M059J (cell line): ENCODE measurements at regions not wholly inside any gene's neighbourhood (a gene's known extent, or its start where the extent isn't known, plus 50 kb on each side); places are given as distances from the start of the nearest gene placed in this dataset.

Experiments used
- DNase-seq: peaks from one replicate; pipeline ENCODE4 v3.0.0-alpha.2; 2012; ENCODE audit warnings: low read depth

DNA sequence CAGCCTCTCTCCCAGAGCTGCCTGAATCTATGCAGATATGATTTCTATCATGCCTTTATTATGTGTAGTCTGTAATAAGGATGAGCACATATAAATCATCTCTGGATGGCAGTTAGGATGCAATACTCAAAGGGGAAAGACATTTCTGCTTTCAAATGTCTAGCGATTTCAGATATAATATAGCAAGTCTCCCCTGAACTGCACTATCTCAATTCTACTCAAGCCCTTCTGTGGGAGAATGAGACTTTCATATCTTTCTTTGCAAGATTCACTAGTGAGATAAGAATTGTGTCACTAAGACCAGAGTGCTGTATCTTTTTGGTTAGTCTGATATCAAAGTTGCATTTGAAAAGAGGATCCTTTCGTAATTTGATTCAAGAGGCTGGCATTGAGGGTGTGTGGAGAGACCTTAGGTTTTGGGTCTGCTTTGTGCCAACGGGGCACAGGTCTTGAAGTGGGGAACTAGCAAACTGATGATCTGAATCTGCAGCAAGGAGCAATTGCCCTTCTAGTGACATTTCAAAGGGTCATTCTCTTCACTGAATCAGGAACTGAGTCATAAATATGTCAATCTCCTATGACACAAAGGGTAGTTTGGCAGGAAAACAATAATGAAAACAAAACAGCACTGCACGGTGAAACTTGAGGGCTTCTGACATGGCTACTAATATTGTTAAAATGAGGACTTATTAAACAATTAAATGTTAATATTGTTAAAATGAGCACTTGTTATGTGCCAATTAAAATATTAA lies 305.5 kb upstream of the CLINT1 start:
- no peak for DNase-seq

DNA sequence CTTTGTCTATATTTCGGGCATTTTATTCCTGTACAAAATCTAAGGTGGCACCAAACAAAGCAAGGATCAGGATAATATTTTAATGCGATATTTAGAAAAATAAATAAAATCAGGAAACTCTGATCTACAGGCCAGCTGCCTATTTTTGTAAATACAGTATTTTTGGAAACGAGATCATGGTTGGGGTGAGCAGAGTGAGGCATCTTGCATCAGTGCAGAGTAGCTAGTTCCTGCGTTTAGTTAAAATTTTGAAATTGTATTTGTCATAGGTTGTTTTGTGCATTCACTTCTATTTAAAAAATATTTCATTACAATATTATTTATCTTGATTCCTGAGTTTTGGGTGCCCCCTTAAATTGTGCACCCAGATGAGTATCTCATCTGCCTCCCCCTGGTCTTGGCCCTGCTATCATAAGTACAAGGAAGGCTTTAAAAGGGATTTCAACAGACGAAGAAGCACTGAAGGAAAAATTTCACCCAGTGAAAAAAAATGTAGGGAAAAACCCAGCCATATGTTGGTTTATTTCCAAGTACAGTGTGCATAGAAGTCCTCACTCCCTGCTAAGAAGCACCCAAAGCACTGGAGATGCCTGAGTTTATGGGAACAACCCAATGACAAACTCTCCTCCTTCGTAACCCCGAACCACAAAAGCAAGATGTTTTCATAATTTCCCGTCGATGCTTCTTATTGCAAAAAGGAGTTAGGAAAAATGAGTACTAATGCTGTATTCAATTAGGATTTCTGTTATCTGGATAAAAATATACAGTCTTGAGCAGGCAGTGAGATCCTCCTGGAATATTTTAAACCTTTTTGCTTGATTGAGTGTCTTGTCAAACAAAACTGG lies 304.7 kb upstream of the CLINT1 start:
- no peak for DNase-seq

DNA sequence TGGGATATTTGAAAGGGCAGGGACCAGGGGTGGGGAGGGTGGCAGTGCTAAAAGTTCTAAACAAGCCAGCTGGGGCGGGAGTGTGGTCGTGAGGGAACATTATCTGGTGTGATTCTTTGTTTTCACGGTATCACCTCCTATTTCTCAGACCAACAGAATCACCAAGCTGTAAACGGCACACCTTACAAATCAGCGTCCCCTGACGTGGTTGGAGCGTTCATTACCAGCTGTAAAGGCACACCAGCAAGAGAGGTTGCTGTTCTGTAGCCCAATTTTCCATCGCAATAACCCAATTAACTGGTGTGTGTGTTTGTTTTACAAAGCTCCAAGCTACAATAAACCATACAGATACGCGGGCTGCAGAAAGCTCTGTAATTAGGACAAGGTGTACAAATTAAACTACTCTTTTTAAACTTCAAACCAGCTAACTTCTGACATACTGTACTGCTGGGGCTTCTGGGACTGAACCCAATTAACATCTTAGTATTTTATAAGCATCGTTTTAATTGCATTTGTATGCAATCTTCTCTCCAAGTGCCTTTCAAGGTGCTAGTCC lies 303.6 kb upstream of the CLINT1 start:
- no peak for DNase-seq

DNA sequence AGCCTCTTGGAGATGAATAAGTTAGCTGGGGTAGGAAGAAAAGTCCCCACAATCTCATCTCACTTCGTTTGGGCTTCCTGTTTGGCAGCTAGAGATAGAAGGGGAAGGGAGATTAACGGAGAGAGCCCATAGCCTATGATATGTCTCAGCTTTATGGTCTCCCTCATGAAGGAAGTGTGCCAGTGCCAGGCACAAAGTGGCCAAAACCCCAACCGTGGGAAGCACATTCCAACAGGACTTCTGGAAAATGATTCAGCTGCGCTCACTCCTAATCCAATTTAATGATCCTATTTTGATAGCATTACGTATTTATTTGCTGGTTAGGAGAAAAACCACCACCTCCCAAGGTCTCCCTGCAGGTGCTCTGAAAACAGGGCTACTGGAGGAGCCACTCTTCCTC lies 303.1 kb upstream of the CLINT1 start:
- no peak for DNase-seq

DNA sequence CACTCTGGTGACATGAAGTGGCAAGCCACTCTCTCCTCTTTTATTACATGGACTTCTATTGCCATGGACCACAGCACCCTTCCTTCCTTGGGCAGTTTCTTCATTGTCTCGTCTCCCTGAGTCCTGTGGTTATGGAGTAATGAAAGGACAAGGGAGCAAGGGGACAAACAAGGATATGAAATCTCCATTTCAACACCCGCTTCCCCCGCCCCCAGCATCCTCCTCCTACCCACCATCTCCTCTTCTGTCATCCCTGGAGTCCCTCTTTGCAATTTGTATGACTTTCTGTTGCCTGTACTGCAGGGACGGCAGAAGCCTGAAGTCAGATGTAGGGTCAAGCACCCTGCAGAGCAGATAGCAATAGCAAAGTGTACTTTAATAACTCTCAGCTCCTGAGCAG lies 300.7 kb upstream of the CLINT1 start:
- no peak for DNase-seq

DNA sequence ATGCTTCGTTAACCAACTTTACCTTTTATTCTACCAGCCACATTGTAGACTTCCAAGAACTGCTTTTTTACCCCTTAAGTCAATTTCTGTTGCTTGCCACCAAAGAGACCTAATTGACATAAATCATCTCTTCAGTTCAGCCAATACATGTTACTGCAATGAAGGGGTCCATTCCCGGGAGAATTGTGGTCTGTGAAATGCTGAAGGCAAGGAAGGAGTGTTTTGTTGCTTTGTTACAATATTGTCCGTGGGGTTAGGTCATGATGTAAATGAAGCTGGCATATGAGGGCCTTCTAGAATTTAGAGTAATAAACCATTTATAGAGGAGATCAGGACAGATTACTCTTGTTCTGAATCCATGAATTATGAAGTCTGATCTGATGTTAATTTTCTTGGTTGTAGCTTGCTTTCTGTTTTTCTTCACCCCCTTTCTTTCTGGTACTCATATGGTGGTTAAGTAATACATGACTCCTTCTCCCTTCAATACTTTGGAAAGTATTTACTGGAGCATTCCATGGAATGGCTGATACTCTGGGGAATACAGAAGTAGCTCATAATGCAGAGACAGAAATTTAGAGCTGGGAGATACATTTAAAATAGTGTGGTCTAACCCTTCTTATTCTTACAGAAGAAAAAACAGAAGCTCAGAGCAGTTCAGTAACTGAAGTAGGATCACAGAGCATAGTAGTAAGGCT lies 297.0 kb upstream of the CLINT1 start:
- DNase-seq, result no peak

DNA sequence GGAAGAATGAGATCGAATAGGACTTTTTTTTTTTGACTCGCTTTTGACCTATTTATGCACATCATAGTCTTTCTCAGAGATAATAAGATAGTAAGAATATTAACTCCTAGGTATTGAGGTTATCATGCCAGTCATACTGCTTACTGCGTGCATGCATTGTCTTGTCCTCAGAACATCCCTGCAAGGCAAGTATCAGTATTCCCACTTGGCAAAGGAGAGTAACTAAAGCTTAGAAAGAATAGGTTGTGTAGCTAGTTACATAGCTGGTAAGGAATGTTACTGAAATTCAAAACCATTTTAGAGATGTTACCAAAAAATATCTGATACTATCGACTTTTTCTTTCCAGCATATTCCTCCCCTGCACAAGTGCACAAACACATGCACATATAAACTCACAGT lies 296.1 kb upstream of the CLINT1 start:
- no peak for DNase-seq

DNA sequence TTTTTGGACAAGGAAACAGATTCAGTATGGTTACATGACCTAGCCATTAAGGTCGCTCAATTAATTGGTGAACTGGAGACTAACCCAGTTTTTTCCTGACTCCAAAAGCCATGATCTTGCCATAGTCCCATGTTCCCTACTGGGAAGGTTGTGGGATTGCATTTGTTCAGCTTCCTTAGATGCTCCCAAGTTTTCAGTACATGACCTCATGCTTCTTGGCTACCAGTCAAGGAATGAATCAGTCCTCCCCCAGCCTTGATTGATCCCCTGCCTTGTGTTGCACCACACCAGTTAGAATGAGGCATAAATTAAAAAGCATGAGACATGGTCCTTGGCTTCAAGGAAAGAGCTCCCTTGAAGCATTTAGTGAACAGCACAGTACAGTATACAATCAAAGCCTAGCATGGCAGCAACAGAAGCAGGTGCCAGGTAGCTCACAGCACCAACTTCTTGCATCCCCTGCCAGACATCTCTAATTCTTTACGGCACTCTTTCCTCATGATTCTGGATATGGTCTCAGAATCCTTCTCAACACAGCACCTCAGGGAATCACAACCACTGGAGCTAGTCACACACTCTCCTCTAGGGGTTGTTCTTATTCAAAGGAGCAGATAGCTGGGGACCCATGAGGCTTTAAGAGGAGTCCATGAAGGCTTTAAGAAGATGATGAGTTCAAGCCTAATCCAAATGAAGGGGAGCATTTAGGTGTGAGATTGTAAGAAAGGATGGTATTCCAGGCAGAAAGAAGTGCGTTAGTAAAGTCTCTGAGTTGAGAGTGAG lies 295.5 kb upstream of the CLINT1 start:
- DNase-seq, result peak; percentile 60

DNA sequence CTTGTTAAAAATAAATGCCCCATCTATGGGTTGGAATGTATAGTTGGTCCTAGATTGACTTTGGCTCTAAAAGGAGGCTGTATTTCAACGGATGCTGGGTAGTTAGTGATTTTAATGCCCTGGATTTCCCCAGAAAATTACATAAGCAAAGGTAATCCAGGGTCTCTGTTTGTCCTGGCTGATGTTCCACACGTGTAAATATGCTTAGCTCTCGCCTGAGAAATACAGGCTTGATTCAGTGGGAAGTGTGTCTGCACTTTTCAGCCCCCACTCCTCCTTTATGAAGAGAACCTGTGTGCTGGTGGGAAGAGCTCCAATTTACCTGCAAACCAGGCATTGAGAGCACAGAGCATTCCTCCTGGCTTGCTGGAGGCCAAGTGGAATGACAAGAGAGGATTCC lies 294.6 kb upstream of the CLINT1 start:
- no peak for DNase-seq

DNA sequence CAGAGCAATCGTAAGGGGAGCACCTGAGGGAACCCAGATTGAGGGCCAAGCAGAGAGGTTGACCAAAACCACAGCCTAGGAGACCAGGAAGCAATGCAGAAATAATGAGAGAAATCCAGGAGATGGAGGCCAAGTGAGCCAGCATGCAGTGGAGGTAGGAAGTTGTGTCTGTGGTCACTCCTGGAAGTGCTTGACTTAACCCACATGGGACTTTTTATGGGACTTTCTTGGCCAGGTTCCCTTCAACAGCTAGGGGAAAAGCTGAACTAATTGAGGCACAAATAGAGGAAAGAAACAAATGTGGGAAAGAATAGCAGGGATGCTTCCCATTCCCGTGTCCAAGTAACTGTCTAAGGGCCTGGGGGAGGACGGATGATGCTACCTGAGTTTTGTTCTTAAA lies 293.2 kb upstream of the CLINT1 start:
- peak; percentile 35 for DNase-seq

DNA sequence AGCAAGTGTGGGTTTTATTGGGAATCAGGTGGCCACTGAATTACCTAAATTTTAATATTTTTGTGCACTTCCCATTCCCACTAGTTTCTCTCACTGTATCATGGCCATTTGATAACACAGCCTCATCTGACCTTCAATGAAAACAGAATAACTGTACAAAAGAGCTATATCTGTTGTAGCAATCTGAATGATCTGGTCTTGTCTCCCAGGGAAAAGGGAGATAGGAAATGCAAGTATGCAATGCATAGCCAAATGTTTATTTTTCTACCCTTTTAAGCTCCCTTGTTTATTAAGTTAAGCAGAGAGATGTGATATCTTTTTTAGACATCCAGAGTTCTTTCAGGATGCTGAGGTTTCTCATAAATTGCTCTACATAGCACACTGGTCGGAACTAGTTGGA lies 288.3 kb upstream of the CLINT1 start:
- DNase-seq, result no peak

DNA sequence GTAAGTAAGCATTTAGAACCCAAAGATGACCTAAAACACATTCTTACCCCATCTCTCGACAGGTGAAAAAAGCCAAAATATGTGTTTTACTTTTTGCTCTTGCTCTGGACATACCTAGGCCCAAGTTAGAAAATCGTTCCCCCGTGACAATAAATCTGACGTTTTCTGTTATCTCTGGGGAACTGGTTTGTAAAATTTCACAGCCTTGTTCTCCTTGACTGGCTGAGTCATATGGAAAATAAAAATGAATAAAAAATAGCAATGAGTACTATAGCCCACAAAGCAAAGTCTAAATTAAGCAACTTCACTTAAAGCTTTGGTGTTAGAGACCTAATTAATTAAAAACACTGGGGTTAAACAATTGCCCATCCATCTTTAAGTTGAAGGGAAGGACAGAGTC lies 286.9 kb upstream of the CLINT1 start:
- DNase-seq, result no peak

DNA sequence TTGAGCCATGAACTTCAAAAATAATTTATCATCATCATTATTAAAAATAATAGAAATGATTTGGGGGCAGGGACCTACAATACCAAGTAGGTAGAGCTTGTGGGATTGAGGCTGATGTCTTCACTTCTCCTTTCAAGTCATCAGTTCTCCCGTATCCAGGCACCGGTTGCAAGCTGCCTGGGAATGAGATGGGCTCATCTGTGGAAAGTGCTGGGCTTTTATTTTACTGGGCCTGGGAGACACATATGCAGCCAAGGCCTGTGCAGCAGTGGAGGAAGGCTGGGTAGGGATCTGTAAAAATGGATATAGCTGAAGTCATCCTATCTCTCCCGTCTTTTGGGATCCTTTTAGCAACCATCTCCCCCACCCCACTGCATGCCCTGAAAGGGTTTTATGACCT lies 284.1 kb upstream of the CLINT1 start:
- DNase-seq, result no peak

DNA sequence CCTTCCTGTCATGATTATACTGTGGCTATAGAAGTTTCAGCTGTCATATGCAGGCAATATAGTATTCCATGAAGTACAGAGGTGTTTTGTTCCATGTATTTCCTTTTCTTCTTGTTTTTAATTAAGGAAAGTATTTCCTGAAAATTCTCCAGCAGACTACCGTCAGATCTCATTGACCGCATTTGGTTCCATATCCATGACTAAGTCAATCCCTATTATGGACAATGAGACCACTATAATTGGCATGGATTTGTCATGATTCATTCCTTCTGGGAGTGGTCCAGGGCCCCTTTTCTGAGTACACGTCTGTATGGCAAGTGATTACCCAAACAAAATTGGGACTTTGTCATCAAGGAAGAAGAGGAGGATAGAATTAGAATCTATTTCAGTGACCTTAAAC lies 283.2 kb upstream of the CLINT1 start:
- DNase-seq, result peak; percentile 22

DNA sequence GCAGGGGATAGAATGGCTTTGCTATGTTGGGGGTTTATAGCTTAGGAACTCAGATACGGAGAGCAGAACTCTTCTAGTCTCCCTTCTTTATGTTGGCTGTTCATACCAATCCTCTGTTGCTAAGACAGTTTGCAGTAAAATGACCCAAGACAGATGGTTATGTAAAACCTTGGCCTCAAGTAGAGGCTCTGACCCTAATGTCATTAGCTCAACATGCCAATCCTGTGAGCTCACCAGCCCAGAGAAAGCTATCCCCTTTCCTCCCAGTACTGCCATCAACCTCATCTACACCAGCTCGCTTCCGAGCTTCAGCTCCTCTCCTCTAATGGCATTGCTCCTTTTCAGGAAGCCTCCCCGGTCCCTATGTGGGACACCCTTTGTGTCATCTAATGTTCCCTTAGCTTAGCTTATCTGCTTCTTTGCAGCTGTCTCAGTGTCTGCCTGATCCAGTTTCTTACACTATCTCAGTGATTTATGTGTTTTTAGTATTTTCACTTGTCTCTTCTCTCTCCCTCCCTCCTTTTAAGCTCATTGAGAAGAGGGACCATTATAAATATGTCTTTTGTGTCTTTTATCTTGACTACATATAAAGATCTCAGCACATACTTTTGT lies 281.3 kb upstream of the CLINT1 start:
- DNase-seq, result peak; percentile 42

DNA sequence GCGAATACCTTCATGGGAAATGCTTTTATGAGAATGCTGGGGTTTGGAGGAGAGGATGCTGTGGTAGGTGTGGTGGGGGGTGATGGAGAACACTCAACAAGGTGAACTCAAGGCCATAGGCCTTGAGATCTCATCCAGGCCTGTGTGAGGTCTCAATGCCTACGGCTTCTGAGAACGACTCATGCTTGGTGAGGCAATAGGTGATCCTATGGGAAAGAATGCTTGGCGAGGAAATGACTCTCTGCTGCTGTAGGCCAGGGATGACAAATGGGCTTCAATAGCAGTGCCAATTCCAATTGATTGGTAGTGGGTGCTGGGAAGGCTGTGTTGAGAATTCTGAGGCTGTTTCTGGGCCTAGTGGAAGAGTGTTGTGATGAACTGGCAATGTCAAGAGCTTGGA lies 280.2 kb upstream of the CLINT1 start:
- DNase-seq, result peak; percentile 34

DNA sequence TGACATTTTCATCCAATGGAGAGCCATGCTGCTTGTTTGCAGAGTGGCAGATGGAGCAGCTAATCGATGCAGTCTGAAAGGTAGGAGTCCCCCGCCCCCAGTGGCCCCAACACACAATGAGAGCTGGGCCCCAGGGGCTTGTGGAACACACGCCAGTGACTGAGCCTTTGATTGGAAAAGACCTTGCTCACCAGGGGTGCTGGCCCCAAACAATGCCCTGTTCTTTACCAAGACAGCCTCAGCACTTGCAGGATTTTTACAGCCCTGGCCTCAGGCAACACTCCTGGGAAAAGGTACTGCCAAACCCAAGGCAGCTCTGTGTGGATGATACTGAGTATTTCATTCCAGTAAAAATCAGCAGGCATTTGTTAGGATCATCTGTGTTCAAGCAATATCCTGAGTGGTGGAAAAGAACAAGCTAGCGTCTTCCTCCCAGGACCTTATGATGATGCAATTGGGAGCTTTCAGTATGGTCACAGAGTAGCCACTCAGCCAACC lies 276.8 kb upstream of the CLINT1 start:
- no peak for DNase-seq

DNA sequence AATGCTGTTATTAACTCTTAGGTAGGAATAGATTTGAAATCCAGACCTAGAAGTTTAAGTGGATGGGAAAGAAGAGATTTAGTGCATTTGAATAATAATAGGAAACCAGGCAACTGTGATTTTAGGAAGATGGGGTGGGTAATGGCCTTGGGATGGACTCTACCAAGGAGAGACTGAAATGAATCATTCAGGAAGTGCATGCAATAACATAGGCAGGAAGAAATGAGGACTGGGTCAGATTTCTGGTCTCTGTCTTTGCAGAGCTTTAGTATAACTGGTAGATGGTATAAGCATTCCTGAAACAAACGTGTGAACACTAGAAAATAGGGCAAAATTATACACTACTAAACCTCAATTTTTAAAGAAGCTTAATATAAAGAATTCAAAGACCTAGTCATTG lies 274.4 kb upstream of the CLINT1 start:
- DNase-seq, result no peak

DNA sequence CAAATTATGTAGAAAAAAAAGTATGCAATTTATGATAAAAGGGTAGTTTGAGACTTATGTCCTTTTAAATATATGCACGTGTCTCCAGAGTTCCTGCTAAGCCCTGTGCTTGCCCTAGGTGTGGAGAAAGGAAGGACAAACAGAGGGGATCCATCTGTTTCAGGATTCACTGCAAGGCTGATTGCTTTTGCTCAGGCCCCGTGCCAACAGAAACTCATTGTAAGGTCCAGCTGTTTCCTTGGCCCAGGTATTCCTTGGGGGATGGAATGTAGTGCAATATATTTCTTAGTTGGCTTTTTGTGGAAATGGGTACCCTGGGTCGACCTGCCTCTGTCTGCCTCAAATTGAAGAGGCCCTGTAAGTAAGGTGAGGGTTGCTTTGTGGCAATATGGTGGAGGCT lies 268.6 kb upstream of the CLINT1 start:
- no peak for DNase-seq

DNA sequence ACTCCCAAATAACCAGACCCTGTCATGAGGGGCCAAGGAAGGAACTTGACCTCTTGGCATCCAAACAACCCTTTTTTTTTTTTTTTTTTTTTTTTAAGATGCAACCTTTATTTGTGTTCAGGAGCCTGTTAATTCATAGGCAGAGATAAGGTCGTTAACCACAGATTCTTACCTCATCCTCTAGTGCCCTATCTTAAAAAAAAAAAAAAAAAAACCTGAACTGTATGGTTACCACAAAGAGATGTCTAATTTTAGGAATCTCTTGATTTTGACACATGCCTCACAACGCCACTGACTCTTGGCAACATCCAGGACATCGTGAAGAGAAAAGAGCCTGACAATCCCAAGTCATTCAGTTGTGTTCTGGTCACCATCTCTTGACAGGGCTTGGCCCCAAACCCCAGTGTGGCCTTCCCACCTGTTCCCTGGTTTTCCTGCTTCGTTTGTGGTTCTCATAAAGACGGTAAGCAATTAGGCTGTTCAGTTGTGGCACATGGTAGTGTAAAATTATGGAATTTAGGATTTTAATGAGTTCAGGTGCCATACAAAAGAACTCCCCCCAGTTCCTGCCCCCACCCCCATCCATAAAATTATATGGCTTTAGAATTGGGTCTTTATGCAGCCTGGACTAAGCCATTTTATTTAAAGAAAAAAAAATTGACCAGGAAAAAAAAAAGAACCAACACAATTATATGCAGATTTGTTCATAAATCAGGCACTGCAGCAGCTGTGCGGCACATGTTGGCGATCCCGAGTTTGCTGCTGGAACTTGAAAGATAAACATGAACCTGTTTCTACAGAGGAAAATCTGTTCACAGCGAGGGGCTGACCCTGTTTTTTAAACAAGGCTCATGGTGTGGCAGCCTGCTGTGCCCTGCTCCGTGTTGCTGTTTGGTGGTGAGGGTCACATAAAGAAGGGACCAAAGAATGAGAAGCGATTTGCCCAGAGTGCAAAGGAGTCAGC lies 267.8 kb upstream of the CLINT1 start:
- no peak for DNase-seq
